ENCODE measurements at regions not wholly inside any gene's neighbourhood (a gene's known extent, or its start where the extent isn't known, plus 50 kb on each side); places are given as distances from the start of the nearest gene placed in this dataset.

GRCh38 chr12:108399514-108399913, 60.4 kb upstream of the CMKLR1 start:
- TF ChIP-seq CTCF (IDR thresholded peaks at IDR 0.05) (no peak), POLR2A (IDR thresholded peaks at IDR 0.05) (no peak), EP300 (IDR thresholded peaks at IDR 0.05) (no peak)
